ENCODE measurements at regions not wholly inside any gene's neighbourhood (a gene's known extent, or its start where the extent isn't known, plus 50 kb on each side); places are given as distances from the start of the nearest gene placed in this dataset.
A peak's percentile ranks its signal among the peaks of the same experiment; 100 is the strongest.
"Not testable (repeated sequence)": the region's sequence is repeated elsewhere in the genome, so short reads cannot be mapped to it uniquely, and the experiment has no call there.

- DNase-seq (peak; percentile 98), ATAC-seq (peak; percentile 95)
These were observed 5393.1 kb upstream of the TPTE start for GRCh38 chr21:5128261-5128660.

GRCh38 chr21:5133824-5134223, 5387.6 kb upstream of the TPTE start:
- ATAC-seq, DNase-seq: not testable (repeated sequence)

- not testable (repeated sequence) for ATAC-seq, DNase-seq
These were observed 5385.0 kb upstream of the TPTE start for GRCh38 chr21:5136406-5136805.

- not testable (repeated sequence) for ATAC-seq, DNase-seq
These were observed 5384.4 kb upstream of the TPTE start for GRCh38 chr21:5137006-5137405.

- DNase-seq, ATAC-seq: not testable (repeated sequence)
These were observed 5382.7 kb upstream of the TPTE start for GRCh38 chr21:5138687-5139086.

- not testable (repeated sequence) for DNase-seq, ATAC-seq
These were observed 5381.9 kb upstream of the TPTE start for GRCh38 chr21:5139528-5139927.

- DNase-seq, ATAC-seq: not testable (repeated sequence)
These were observed 5378.4 kb upstream of the TPTE start for GRCh38 chr21:5143011-5143410.

- ATAC-seq, DNase-seq: not testable (repeated sequence)
These were observed 5376.7 kb upstream of the TPTE start for GRCh38 chr21:5144731-5145130.

GRCh38 chr21:5147685-5148084, 5373.7 kb upstream of the TPTE start:
- DNase-seq = peak; percentile 26
- not testable (repeated sequence) for ATAC-seq

GRCh38 chr21:5149222-5149621, 5372.2 kb upstream of the TPTE start:
- not testable (repeated sequence) for DNase-seq, ATAC-seq

- ATAC-seq (peak; percentile 11), DNase-seq (peak; percentile 9)
These were observed 5367.3 kb upstream of the TPTE start for GRCh38 chr21:5153842-5154640.

- peak; percentile 85 for DNase-seq
These were observed 5366.8 kb upstream of the TPTE start for GRCh38 chr21:5154641-5154982.

GRCh38 chr21:5162693-5163574, 5358.4 kb upstream of the TPTE start:
- not testable (repeated sequence) for ATAC-seq, DNase-seq

More at GRCh38 chr21:5154641-5154982, 5366.8 kb upstream of the TPTE start:
- ATAC-seq = peak; percentile 100

GRCh38 chr21:5165829-5166228, 5355.6 kb upstream of the TPTE start:
- DNase-seq, ATAC-seq: not testable (repeated sequence)
